Ascending aorta (tissue), 2 donors: ENCODE measurements at regions not wholly inside any gene's neighbourhood (a gene's known extent, or its start where the extent isn't known, plus 50 kb on each side); places are given as distances from the start of the nearest gene placed in this dataset.
"Not testable (repeated sequence)": the region's sequence is repeated elsewhere in the genome, so short reads cannot be mapped to it uniquely, and the experiment has no call there.

ENCODE experiments used
- DNase-seq, 2 donors: peaks; one replicate each; pipeline ENCODE4 v3.0.0-alpha.2; 2019; ENCODE audit warnings: low spot score in 2 of 2
- H3K27ac ChIP-seq, 2 donors: fragments of 200-600 bp; sonication (generic); one replicate each; pipeline ENCODE4 v1.5.1; 2016 to 2017; ENCODE audit warnings: mild to moderate bottlenecking in 1 of 2
- H3K27me3 ChIP-seq: fragments of 200-600 bp; sonication (generic); one replicate; pipeline ENCODE4 v1.5.1; 2017
- H3K36me3 ChIP-seq, 2 donors: fragments of 200-600 bp; sonication (generic); one replicate each; pipeline ENCODE4 v1.5.1; 2016
- H3K4me1 ChIP-seq, 2 donors: fragments of 200-600 bp; sonication (generic); one replicate each; pipeline ENCODE4 v1.5.1; 2016 to 2017; ENCODE audit warnings: mild to moderate bottlenecking in 1 of 2
- H3K4me3 ChIP-seq, 2 donors: fragments of 200-600 bp; sonication (generic); one replicate each; pipeline ENCODE4 v1.5.1; 2016 to 2017; ENCODE audit warnings: mild to moderate bottlenecking in 1 of 2
- H3K9me3 ChIP-seq, 2 donors: fragments of 200-600 bp; sonication (generic); one replicate each; pipeline ENCODE4 v1.5.1; 2016
- intact Hi-C: fragments of 100-400 bp; cut with DNase I; formaldehyde crosslinking; loops from one replicate; pipeline ENCODE4 v1.15.1; 2023
- TF ChIP-seq, protein P1 (sequence below), 3 experiments: fragments of 200-600 bp in 2 of 3; fragments of 450-650 bp in 1 of 3; sonication (generic) in 2 of 3; IDR thresholded peaks; one replicate each; pipeline ENCODE4 v1.5.1; 2016 to 2019; ENCODE audit warnings: antibody characterized with exemption in 3 of 3, mild to moderate bottlenecking in 1 of 3, moderate library complexity in 1 of 3

DNA sequence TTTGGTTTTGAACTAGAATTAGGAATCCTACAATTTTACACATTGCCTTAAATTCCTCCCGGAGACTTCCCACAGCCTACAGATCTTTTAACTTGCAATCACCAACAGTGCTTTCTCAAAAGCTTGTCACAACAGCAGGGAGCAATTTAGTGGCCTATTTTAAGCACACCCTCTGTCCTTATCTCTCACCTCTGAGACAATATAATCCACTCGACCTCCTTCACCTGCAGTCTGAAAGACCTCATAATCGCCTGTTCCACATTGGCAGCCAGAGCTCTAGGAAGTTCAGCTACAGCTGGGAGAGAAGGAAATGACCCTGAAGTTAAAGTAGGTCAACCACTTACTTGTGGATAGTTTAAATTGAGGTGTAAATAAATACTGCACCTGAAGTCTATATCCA lies 249.7 kb upstream of the DLGAP1 start:
- Histone ChIP-seq H3K36me3 (no peaks in the 10 kb centered on the region), H3K9me3 (no peaks in the 10 kb centered on the region), H3K4me3 (no peak overlapping the region), H3K27me3 (no peaks in the 10 kb centered on the region), H3K4me1 (no peaks in the 10 kb centered on the region), H3K27ac (no peak overlapping the region)
- intact Hi-C loops = no loop called here
- TF ChIP-seq, protein P1, sequence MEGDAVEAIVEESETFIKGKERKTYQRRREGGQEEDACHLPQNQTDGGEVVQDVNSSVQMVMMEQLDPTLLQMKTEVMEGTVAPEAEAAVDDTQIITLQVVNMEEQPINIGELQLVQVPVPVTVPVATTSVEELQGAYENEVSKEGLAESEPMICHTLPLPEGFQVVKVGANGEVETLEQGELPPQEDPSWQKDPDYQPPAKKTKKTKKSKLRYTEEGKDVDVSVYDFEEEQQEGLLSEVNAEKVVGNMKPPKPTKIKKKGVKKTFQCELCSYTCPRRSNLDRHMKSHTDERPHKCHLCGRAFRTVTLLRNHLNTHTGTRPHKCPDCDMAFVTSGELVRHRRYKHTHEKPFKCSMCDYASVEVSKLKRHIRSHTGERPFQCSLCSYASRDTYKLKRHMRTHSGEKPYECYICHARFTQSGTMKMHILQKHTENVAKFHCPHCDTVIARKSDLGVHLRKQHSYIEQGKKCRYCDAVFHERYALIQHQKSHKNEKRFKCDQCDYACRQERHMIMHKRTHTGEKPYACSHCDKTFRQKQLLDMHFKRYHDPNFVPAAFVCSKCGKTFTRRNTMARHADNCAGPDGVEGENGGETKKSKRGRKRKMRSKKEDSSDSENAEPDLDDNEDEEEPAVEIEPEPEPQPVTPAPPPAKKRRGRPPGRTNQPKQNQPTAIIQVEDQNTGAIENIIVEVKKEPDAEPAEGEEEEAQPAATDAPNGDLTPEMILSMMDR (IDR thresholded peaks at IDR 0.05) = no peak
- DNase-seq = no peak

DNA sequence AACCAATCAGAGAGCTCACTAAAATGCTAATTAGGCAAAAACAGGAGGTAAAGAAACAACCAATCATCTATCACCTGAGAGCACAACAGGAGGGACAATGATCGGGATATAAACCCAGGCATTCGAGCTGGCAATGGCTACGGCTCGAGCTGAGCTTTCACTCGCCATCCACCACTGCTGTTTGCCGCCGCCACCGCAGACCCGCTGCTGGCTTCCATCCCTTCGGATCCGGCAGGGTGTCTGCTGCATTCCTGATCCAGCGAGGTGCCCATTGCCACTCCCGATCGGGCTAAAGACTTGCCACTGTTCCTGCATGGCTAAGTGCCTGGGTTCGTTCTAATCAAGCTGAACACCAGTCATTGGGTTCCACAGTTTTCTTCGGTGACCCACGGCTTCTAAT lies 236.7 kb upstream of the DLGAP1 start:
- intact Hi-C loops = no loop called here
- Histone ChIP-seq H3K36me3 (no peaks in the 10 kb centered on the region), H3K4me3 (no peak overlapping the region), H3K9me3 (peaks cover 0 to 5% of the 10 kb centered on the region in 2 donors), H3K4me1 (no peaks in the 10 kb centered on the region), H3K27ac (no peak overlapping the region), H3K27me3 (no peaks in the 10 kb centered on the region)
- DNase-seq = no peak
- TF ChIP-seq, protein P1 (IDR thresholded peaks at IDR 0.05) = no peak

DNA sequence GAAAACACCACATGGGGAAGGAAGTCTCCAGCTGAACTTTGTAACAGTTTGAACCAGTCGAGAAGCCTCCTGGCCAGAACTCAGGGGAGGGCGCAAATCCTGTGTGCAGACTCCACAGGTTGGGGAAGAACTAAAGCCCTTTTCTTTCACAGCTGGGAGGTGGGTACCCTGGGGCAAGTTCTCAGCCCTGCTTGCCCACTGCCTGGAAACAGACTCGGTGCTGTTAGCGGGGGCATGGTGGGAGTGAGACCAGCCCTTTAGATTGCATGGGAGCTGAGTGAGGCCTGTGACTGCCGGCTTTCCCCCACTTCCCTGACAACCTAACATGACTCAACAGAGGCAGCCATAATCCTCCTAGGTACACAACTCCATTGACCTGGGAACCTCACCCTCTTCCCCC lies 223.6 kb upstream of the DLGAP1 start:
- H3K9me3 ChIP-seq, intact Hi-C loops, H3K36me3 ChIP-seq, H3K27ac ChIP-seq, DNase-seq, H3K27me3 ChIP-seq, H3K4me3 ChIP-seq, H3K4me1 ChIP-seq: not testable (repeated sequence)

DNA sequence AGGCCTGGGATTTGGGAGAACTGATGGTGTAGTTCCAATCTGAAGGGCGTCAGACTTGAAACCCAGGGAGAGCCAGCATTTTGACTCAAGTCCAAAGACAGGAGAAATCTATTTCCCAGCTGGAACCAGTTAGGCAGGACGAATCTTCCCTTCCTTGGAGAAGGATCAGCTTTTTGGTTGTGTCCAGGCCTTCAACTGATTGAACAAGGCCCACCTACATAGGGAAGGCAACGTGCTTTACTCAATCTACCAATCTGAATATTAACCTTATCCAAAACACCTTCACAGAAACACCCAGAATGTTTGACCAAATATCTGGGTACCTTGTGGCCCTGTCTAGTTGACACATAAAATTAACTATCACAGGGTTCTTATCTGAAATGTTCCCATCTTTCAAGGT lies 221.9 kb upstream of the DLGAP1 start:
- H3K27me3 ChIP-seq = no peaks in the 10 kb centered on the region
- no peaks in the 10 kb centered on the region for H3K4me1 ChIP-seq
- intact Hi-C loops = no loop called here
- DNase-seq = no peak
- TF ChIP-seq, protein P1 (IDR thresholded peaks at IDR 0.05) = no peak
- H3K36me3 ChIP-seq = no peaks in the 10 kb centered on the region
- no peak overlapping the region for H3K27ac ChIP-seq
- no peak overlapping the region for H3K4me3 ChIP-seq
- no peaks in the 10 kb centered on the region for H3K9me3 ChIP-seq

DNA sequence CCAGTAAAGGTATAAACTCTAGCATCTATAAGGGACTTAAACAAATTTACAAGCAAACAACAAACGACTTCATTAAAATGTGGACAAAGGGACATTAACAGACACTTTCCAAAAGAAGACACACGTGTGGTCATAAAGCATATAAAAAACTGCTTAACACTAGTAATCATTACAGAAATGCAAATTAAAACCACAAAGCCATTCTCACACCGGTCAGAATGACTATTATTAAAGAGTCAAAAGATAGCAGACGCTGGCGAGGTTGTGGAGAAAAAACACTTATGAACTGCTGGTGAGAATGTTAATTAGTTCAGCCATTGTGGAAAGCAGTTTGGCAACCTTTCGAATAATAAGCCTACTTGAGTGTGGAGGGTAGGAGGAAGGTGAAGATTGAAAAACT lies 217.1 kb upstream of the DLGAP1 start:
- H3K4me3 ChIP-seq = no peak overlapping the region
- no peaks in the 10 kb centered on the region for H3K36me3 ChIP-seq
- no peak overlapping the region for H3K27ac ChIP-seq
- no peak for DNase-seq
- peaks cover 0 to 22% of the 10 kb centered on the region in 2 donors for H3K9me3 ChIP-seq
- no peaks in the 10 kb centered on the region for H3K4me1 ChIP-seq
- intact Hi-C loops = no loop called here
- no peaks in the 10 kb centered on the region for H3K27me3 ChIP-seq
- TF ChIP-seq, protein P1 (IDR thresholded peaks at IDR 0.05) = no peak

DNA sequence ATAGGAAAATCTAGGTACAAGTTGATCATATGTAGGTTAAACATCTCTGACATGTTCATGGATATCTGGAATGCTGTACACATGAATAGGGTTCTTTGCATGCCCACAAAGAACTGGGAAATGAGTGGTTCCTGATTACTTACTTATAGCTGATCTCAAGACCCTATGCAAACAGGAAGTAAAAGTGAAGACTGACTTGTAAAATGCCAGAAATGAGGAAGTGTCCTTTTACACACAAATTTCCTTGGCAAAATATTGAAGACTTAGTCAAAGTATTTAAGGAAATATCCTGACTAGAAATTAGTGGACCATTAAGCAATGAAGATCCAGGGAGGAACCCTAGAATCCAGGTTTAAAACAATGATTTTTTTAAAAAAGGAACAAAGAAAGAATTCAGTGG lies 203.7 kb upstream of the DLGAP1 start:
- no peaks in the 10 kb centered on the region for H3K36me3 ChIP-seq
- DNase-seq = no peak
- no peaks in the 10 kb centered on the region for H3K9me3 ChIP-seq
- no peak overlapping the region for H3K4me3 ChIP-seq
- H3K27ac ChIP-seq = no peak overlapping the region
- no peaks in the 10 kb centered on the region for H3K27me3 ChIP-seq
- TF ChIP-seq, protein P1 (IDR thresholded peaks at IDR 0.05) = no peak
- intact Hi-C loops = no loop called here
- no peaks in the 10 kb centered on the region for H3K4me1 ChIP-seq
